ENCODE measurements at regions not wholly inside any gene's neighbourhood (a gene's known extent, or its start where the extent isn't known, plus 50 kb on each side); places are given as distances from the start of the nearest gene placed in this dataset.

GRCh38 chr18:60667016-60667415, 294.4 kb upstream of the MC4R start:
- Histone ChIP-seq H3K4me1 (no peaks in the 10 kb centered on the region), H3K9me3 (no peaks in the 10 kb centered on the region), H3K36me3 (replicated peaks in 1 of 2; ENCODE audit: insufficient read depth in 1 of 2, low read depth in 2 of 2) (no peaks in the 10 kb centered on the region), H3K27ac (no peak overlapping the region), H3K27me3 (no peaks in the 10 kb centered on the region), H3K4me3 (no peak overlapping the region)
- intact Hi-C loops (cut with DNase I) = no loop called here
- WGBS, 2 donors = 78 to 81% methylated on average over 1 of the region's 1 CpG
- no peak for TF ChIP-seq CTCF (IDR thresholded peaks at IDR 0.05)
- no peak for TF ChIP-seq POLR2A (IDR thresholded peaks at IDR 0.05)
- ATAC-seq (no peak), DNase-seq (no peak)

DNA sequence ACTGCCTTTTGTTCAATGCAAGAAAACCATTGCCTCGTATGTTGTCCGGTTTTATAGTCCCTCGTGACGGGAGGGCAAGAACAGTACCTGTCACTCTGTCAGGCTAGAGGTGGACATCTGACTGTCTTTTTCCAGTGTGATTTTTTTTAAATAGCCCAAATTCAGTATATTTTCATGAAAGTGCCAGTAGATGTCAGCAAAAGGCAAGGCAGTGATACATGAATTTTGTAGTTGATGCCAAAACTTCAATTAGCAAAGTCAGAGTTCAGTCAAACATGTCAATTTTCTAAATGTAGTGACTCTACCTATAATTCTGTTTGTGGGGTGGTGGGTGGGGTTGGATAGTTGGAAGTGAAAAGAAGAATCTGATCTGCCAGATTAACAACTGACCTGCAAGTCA, 296.0 kb upstream of the MC4R start:
- Histone ChIP-seq H3K4me3 (no peak overlapping the region), H3K9me3 (no peaks in the 10 kb centered on the region), H3K27ac (no peak overlapping the region), H3K36me3 (replicated peaks in 1 of 2; ENCODE audit: insufficient read depth in 1 of 2, low read depth in 2 of 2) (no peaks in the 10 kb centered on the region), H3K27me3 (no peaks in the 10 kb centered on the region), H3K4me1 (no peaks in the 10 kb centered on the region)
- ATAC-seq = no peak
- no peak for TF ChIP-seq POLR2A (IDR thresholded peaks at IDR 0.05)
- no peak for TF ChIP-seq CTCF (IDR thresholded peaks at IDR 0.05)
- 67 to 78% methylated on average over 4 of the region's 4 CpGs for WGBS, 2 donors
- DNase-seq = no peak
- intact Hi-C loops (cut with DNase I) = no loop called here

DNA sequence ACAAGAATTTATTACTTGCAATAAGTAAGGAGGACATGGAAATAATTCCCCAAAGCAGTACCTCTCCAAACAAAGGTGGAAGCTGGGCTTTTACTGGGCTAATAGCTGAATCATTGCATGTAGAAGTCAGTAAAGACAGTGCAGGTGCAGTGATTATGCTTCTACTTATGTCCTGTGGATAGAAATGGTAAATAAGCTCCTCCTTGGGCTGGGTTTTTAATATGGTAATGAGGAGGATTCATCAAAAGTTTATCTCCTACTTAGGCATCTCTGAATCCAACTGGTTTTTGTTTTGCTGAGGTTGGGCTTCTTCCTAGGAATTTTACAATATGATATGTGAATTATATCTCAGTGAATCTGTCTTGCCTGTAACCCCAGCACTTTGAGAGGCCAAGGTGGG, 297.4 kb upstream of the MC4R start:
- Histone ChIP-seq H3K4me3 (no peak overlapping the region), H3K27me3 (no peaks in the 10 kb centered on the region), H3K36me3 (replicated peaks in 1 of 2; ENCODE audit: insufficient read depth in 1 of 2, low read depth in 2 of 2) (no peaks in the 10 kb centered on the region), H3K27ac (no peak overlapping the region), H3K4me1 (no peaks in the 10 kb centered on the region), H3K9me3 (no peaks in the 10 kb centered on the region)
- intact Hi-C loops (cut with DNase I) = no loop called here
- TF ChIP-seq POLR2A (IDR thresholded peaks at IDR 0.05) (no peak), CTCF (IDR thresholded peaks at IDR 0.05) (no peak)
- ATAC-seq (no peak), DNase-seq (no peak)

- intact Hi-C loops (cut with DNase I) = no loop called here
- no peak for DNase-seq
- no peaks in the 10 kb centered on the region for H3K9me3 ChIP-seq
- 39 to 57% methylated on average over 1 of the region's 1 CpG for WGBS, 2 donors
- H3K27me3 ChIP-seq = no peaks in the 10 kb centered on the region
- no peaks in the 10 kb centered on the region for H3K36me3 ChIP-seq (replicated peaks in 1 of 2; ENCODE audit: insufficient read depth in 1 of 2, low read depth in 2 of 2)
- TF ChIP-seq CTCF (IDR thresholded peaks at IDR 0.05) (no peak), POLR2A (IDR thresholded peaks at IDR 0.05) (no peak)
- no peak overlapping the region for H3K4me3 ChIP-seq
- no peak overlapping the region for H3K27ac ChIP-seq
- ATAC-seq = no peak
- no peaks in the 10 kb centered on the region for H3K4me1 ChIP-seq
Observed at GRCh38 chr18:60671021-60671420, 298.4 kb upstream of the MC4R start.

DNA sequence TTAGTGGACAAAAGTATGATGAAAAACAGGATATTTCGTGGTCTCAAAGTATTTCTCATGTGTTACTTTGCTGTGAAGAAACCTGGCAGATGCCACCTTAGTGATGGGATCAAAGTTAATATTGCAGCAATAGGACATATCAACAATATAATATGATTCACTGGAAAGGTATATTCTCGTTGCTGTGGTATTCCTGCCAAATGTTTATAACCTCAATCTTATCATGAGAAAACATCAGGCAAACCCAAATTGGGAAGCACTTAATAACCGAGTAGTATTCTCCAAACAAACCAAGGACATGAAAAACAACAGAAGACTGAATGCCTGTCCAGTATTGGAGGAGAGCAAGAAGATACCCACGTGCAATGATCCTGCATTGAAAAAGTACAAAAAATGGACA, 302.6 kb upstream of the MC4R start:
- H3K27ac ChIP-seq = no peak overlapping the region
- no peaks in the 10 kb centered on the region for H3K9me3 ChIP-seq
- no peak for TF ChIP-seq CTCF (IDR thresholded peaks at IDR 0.05)
- TF ChIP-seq POLR2A (IDR thresholded peaks at IDR 0.05) = no peak
- no peak overlapping the region for H3K4me3 ChIP-seq
- DNase-seq (no peak), ATAC-seq (no peak)
- H3K4me1 ChIP-seq = no peaks in the 10 kb centered on the region
- 38 to 49% methylated on average over 4 of the region's 4 CpGs for WGBS, 2 donors
- intact Hi-C loops (cut with DNase I) = no loop called here
- H3K36me3 ChIP-seq (replicated peaks in 1 of 2; ENCODE audit: insufficient read depth in 1 of 2, low read depth in 2 of 2) = no peaks in the 10 kb centered on the region
- no peaks in the 10 kb centered on the region for H3K27me3 ChIP-seq

Data from body of pancreas (tissue), 4 donors.